ENCODE measurements at regions not wholly inside any gene's neighbourhood (a gene's known extent, or its start where the extent isn't known, plus 50 kb on each side); places are given as distances from the start of the nearest gene placed in this dataset.
A peak's percentile ranks its signal among the peaks of the same experiment; 100 is the strongest.

DNA sequence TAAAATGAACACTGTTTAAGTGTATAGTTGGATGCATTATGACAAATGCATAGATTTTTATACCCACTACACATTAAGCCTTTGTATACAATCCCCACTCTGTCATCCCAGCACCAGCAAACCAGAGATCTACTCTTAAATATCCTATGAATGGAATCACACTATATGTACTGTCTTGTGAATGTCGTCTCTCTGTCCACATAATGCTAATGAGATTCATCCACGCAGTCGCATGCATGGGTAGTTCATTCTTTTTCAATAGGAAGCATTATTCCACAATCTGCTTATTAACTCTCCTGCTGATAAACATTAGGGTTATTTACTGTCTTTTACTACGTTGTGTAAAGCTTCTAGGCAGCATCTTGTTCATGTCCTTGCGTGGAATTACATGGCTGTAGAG is 892.3 kb downstream of the LTN1 start:
- no peaks in the 10 kb centered on the region for H4K20me1 ChIP-seq (ENCODE audit: low read depth, low read length)
- H3K79me2 ChIP-seq (ENCODE audit: insufficient read depth, low read length): no peaks in the 10 kb centered on the region
- H3K4me2 ChIP-seq (ENCODE audit: low read depth, low read length, poor library complexity, severe bottlenecking): no peak overlapping the region
- H3F3A ChIP-seq (ENCODE audit: insufficient read depth): no peaks in the 10 kb centered on the region
- TF ChIP-seq, protein P1, sequence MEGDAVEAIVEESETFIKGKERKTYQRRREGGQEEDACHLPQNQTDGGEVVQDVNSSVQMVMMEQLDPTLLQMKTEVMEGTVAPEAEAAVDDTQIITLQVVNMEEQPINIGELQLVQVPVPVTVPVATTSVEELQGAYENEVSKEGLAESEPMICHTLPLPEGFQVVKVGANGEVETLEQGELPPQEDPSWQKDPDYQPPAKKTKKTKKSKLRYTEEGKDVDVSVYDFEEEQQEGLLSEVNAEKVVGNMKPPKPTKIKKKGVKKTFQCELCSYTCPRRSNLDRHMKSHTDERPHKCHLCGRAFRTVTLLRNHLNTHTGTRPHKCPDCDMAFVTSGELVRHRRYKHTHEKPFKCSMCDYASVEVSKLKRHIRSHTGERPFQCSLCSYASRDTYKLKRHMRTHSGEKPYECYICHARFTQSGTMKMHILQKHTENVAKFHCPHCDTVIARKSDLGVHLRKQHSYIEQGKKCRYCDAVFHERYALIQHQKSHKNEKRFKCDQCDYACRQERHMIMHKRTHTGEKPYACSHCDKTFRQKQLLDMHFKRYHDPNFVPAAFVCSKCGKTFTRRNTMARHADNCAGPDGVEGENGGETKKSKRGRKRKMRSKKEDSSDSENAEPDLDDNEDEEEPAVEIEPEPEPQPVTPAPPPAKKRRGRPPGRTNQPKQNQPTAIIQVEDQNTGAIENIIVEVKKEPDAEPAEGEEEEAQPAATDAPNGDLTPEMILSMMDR (IDR thresholded peaks at IDR 0.05; ENCODE audit: insufficient read depth, low read length, poor library complexity, severe bottlenecking): no peak
- no peak for TF ChIP-seq EZH2phosphoT487 (conservative IDR thresholded peaks at IDR 0.05; ENCODE audit: low read length)
- H2AFZ ChIP-seq (ENCODE audit: low read depth, low read length, severe bottlenecking): peak overlapping the region; percentile 28
- no peak overlapping the region for H3K4me3 ChIP-seq (ENCODE audit: insufficient read depth, low read length, poor library complexity, severe bottlenecking)
- H3K27me3 ChIP-seq (ENCODE audit: low read length): no peaks in the 10 kb centered on the region
- H3K36me3 ChIP-seq (ENCODE audit: low read length): no peaks in the 10 kb centered on the region
- H3K9ac ChIP-seq (ENCODE audit: low read length): no peak overlapping the region
- no peaks in the 10 kb centered on the region for H3K9me3 ChIP-seq (ENCODE audit: insufficient read depth, low read length)
- no peaks in the 10 kb centered on the region for H3K9me2 ChIP-seq (replicated peaks; ENCODE audit: insufficient read depth, low read length)
- H3K27ac ChIP-seq (ENCODE audit: low read depth, low read length): no peak overlapping the region

DNA sequence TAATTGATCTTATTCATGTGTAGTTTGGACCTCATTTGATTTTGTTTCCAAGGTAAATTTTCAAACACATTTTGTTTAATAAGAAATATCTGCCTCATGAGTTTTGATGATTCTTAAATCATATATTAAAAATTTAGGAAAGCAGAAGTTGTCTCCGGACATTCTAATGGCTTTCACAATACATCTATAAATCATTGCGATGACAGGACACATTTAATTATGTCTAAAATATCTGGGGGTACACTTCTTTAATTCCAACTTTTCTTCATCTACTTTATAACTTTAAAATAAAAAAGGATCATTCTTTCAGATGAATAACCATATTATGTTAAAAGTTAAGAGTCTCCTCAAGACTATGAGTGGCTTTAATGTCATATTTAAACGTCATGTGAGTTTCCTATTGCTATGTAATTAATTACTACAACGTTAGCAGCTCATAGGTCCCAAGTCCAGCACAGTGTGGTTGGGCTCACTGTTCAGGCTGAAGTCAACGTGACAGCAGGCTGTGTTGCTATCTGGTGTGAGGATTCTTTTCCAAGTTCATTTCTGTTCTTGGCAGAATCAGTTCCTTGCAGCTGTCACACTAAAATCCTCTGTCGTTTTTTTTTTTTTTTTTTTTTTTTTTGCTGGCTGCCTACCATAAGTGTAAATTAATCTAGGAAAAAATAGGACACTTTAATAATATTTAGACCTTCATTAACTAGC is 893.5 kb downstream of the LTN1 start:
- Histone ChIP-seq H3K27ac (ENCODE audit: low read depth, low read length) (no peak overlapping the region), H3K27me3 (ENCODE audit: low read length) (no peaks in the 10 kb centered on the region)

DNA sequence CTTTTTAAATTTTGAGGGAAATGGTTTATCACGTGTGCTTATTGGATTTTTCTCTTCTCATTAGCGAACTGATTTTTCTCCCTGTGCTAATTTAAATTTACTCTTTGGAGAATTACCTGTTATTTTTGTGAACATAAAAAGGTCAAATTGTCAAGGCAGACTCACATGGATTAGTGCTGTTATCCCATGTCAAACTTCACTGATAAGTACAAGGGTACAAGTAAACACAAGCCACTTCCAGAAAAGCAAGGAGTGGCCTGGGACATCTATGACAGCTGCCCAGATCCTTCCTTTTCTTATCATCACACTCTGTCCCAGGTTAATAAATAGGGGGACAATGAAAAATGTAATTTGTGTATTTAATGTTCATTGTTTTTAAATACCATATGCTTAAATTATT is 901.2 kb downstream of the LTN1 start:
- Histone ChIP-seq H3K36me3 (ENCODE audit: low read length) (no peaks in the 10 kb centered on the region), H3K4me2 (ENCODE audit: low read depth, low read length, poor library complexity, severe bottlenecking) (no peak overlapping the region), H3F3A (ENCODE audit: insufficient read depth) (no peaks in the 10 kb centered on the region), H3K4me3 (ENCODE audit: insufficient read depth, low read length, poor library complexity, severe bottlenecking) (no peak overlapping the region), H3K27ac (ENCODE audit: low read depth, low read length) (no peak overlapping the region), H4K20me1 (ENCODE audit: low read depth, low read length) (no peaks in the 10 kb centered on the region), H3K27me3 (ENCODE audit: low read length) (no peaks in the 10 kb centered on the region), H3K9ac (ENCODE audit: low read length) (no peak overlapping the region), H3K9me2 (replicated peaks; ENCODE audit: insufficient read depth, low read length) (no peaks in the 10 kb centered on the region), H3K9me3 (ENCODE audit: insufficient read depth, low read length) (no peaks in the 10 kb centered on the region), H2AFZ (ENCODE audit: low read depth, low read length, severe bottlenecking) (no peak overlapping the region), H3K79me2 (ENCODE audit: insufficient read depth, low read length) (no peaks in the 10 kb centered on the region)
- no peak for TF ChIP-seq EZH2phosphoT487 (conservative IDR thresholded peaks at IDR 0.05; ENCODE audit: low read length)
- TF ChIP-seq, protein P1 (IDR thresholded peaks at IDR 0.05; ENCODE audit: insufficient read depth, low read length, poor library complexity, severe bottlenecking): no peak

More for the DNA sequence above, 893.5 kb downstream of the LTN1 start:
- Histone ChIP-seq H2AFZ (ENCODE audit: low read depth, low read length, severe bottlenecking) (no peak overlapping the region), H3K4me2 (ENCODE audit: low read depth, low read length, poor library complexity, severe bottlenecking) (no peak overlapping the region), H3K9ac (ENCODE audit: low read length) (no peak overlapping the region), H3K36me3 (ENCODE audit: low read length) (no peaks in the 10 kb centered on the region), H3K79me2 (ENCODE audit: insufficient read depth, low read length) (no peaks in the 10 kb centered on the region), H3K9me2 (replicated peaks; ENCODE audit: insufficient read depth, low read length) (no peaks in the 10 kb centered on the region), H3F3A (ENCODE audit: insufficient read depth) (no peaks in the 10 kb centered on the region), H3K9me3 (ENCODE audit: insufficient read depth, low read length) (no peaks in the 10 kb centered on the region), H4K20me1 (ENCODE audit: low read depth, low read length) (no peaks in the 10 kb centered on the region), H3K4me3 (ENCODE audit: insufficient read depth, low read length, poor library complexity, severe bottlenecking) (no peak overlapping the region)
- no peak for TF ChIP-seq EZH2phosphoT487 (conservative IDR thresholded peaks at IDR 0.05; ENCODE audit: low read length)

DNA sequence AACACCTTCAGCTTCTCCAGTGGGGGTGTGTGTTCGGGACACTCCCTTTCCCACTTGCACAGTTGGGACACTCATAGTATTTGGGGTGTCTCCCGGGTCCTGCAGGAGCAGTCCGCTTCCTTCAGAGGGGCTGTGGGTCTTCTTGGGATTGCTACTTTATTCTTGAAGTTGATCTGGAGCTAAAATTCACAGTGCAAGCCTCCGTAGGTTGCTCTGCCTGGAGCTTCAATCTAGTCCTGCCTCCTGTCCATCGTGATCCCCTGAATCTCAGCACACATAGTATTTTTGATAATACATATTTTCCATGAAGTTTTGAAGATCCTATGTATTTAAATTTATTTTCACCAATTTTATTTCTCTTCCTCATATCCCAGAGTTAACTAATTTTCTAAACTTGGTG is 902.1 kb downstream of the LTN1 start:
- H3K79me2 ChIP-seq (ENCODE audit: insufficient read depth, low read length): no peaks in the 10 kb centered on the region
- TF ChIP-seq, protein P1 (IDR thresholded peaks at IDR 0.05; ENCODE audit: insufficient read depth, low read length, poor library complexity, severe bottlenecking): no peak
- no peak for TF ChIP-seq EZH2phosphoT487 (conservative IDR thresholded peaks at IDR 0.05; ENCODE audit: low read length)
- H3F3A ChIP-seq (ENCODE audit: insufficient read depth): no peaks in the 10 kb centered on the region
- no peak overlapping the region for H3K4me3 ChIP-seq (ENCODE audit: insufficient read depth, low read length, poor library complexity, severe bottlenecking)
- H2AFZ ChIP-seq (ENCODE audit: low read depth, low read length, severe bottlenecking): no peak overlapping the region
- H3K27ac ChIP-seq (ENCODE audit: low read depth, low read length): no peak overlapping the region
- H3K4me2 ChIP-seq (ENCODE audit: low read depth, low read length, poor library complexity, severe bottlenecking): no peak overlapping the region
- H4K20me1 ChIP-seq (ENCODE audit: low read depth, low read length): no peaks in the 10 kb centered on the region
- no peaks in the 10 kb centered on the region for H3K27me3 ChIP-seq (ENCODE audit: low read length)
- no peak overlapping the region for H3K9ac ChIP-seq (ENCODE audit: low read length)
- H3K9me2 ChIP-seq (replicated peaks; ENCODE audit: insufficient read depth, low read length): no peaks in the 10 kb centered on the region
- H3K9me3 ChIP-seq (ENCODE audit: insufficient read depth, low read length): no peaks in the 10 kb centered on the region
- no peaks in the 10 kb centered on the region for H3K36me3 ChIP-seq (ENCODE audit: low read length)
